Prostate gland (tissue), 2 donors: ENCODE measurements at regions not wholly inside any gene's neighbourhood (a gene's known extent, or its start where the extent isn't known, plus 50 kb on each side); places are given as distances from the start of the nearest gene placed in this dataset.

Experiments used
- CTCF ChIP-seq, 4 experiments: fragments of 200-600 bp in 2 of 4; fragments of 450-650 bp in 2 of 4; sonication (generic) in 2 of 4; IDR thresholded peaks; 1 replicate in 3 of 4; 2 replicates in 1 of 4; pipeline ENCODE4 v1.5.1; 2016 to 2019; ENCODE audit warnings: antibody characterized with exemption in 4 of 4, mild to moderate bottlenecking in 2 of 4, moderate library complexity in 2 of 4
- POLR2A ChIP-seq: fragments of 450-650 bp; IDR thresholded peaks from one replicate; pipeline ENCODE4 v1.6.1; 2016; ENCODE audit warnings: antibody characterized with exemption, mild to moderate bottlenecking

- TF ChIP-seq CTCF (IDR thresholded peaks at IDR 0.05) (no peak), POLR2A (no peak)
Measured at GRCh38 chr6:4187480-4187879, 52.1 kb upstream of the ECI2 start.
